SK-N-SH treated with all-trans-retinoic acid at 6 μM for 48 hours (cell line): ENCODE measurements at regions not wholly inside any gene's neighbourhood (a gene's known extent, or its start where the extent isn't known, plus 50 kb on each side); places are given as distances from the start of the nearest gene placed in this dataset.

Experiments used
- ARNTL ChIP-seq: fragments of 450-650 bp; formaldehyde crosslinking; IDR thresholded peaks from 2 replicates; pipeline ENCODE4 v1.5.0; 2020; ENCODE audit warnings: low read depth, mild to moderate bottlenecking, moderate library complexity, borderline replicate concordance
- GLIS3 ChIP-seq: fragments of 250-450 bp; sonication (Bioruptor Pico); IDR thresholded peaks from 2 replicates; pipeline ENCODE4 v1.5.0; 2020; ENCODE audit warnings: mild to moderate bottlenecking, moderate library complexity
- PPARA ChIP-seq: fragments of 250-450 bp; sonication (Bioruptor Pico); IDR thresholded peaks from 2 replicates; pipeline ENCODE4 v1.5.0; 2020; ENCODE audit warnings: mild to moderate bottlenecking, borderline replicate concordance
- RARB ChIP-seq: fragments of 250-450 bp; sonication (Bioruptor Pico); IDR thresholded peaks from 2 replicates; pipeline ENCODE4 v1.8.0; 2021; ENCODE audit warnings: mild to moderate bottlenecking, moderate library complexity
- SNAI2 ChIP-seq: fragments of 250-450 bp; sonication (Bioruptor Pico); IDR thresholded peaks from 2 replicates; pipeline ENCODE4 v1.5.0; 2020; ENCODE audit warnings: mild to moderate bottlenecking, moderate library complexity
- ZFP30 ChIP-seq: fragments of 450-650 bp; formaldehyde crosslinking; IDR thresholded peaks from 2 replicates; pipeline ENCODE4 v1.5.0; 2022; ENCODE audit warnings: mild to moderate bottlenecking, moderate library complexity
- TF ChIP-seq, protein P1 (sequence below): fragments of 250-450 bp; sonication (Bioruptor Pico); IDR thresholded peaks from 2 replicates; pipeline ENCODE4 v1.8.0; 2020; ENCODE audit warnings: mild to moderate bottlenecking, moderate library complexity, borderline replicate concordance
- TF ChIP-seq, protein P2 (sequence below): fragments of 250-450 bp; sonication (Bioruptor Pico); IDR thresholded peaks from 2 replicates; pipeline ENCODE4 v1.8.0; 2021; ENCODE audit warnings: low read depth, mild to moderate bottlenecking, moderate library complexity, borderline replicate concordance

DNA sequence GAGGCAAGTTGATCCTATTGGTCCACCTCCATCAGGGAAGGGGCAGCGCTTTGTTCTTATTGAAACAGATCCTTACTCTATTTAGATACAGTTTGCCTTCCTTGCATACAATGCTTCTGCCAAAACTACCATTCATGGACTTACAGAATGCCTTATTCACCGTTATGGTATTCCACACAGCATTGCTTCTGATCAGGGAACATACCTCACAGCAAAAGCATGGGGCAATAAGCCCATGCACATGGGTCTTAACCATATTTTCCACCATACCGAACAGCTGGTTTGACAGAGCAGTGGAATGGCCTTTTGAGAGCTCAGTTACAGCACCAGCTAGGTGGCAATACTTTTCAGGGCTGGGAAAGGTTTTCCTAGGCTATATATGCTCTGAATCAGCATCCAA, 544.8 kb upstream of the ADGRL4 start:
- TF ChIP-seq ZFP30 (CRISPR knock-in tag) (no peak), RARB (CRISPR knock-in tag) (no peak), ARNTL (CRISPR knock-in tag) (no peak), PPARA (CRISPR knock-in tag) (no peak), SNAI2 (CRISPR knock-in tag) (no peak), GLIS3 (CRISPR knock-in tag) (no peak)
- TF ChIP-seq, protein P1, sequence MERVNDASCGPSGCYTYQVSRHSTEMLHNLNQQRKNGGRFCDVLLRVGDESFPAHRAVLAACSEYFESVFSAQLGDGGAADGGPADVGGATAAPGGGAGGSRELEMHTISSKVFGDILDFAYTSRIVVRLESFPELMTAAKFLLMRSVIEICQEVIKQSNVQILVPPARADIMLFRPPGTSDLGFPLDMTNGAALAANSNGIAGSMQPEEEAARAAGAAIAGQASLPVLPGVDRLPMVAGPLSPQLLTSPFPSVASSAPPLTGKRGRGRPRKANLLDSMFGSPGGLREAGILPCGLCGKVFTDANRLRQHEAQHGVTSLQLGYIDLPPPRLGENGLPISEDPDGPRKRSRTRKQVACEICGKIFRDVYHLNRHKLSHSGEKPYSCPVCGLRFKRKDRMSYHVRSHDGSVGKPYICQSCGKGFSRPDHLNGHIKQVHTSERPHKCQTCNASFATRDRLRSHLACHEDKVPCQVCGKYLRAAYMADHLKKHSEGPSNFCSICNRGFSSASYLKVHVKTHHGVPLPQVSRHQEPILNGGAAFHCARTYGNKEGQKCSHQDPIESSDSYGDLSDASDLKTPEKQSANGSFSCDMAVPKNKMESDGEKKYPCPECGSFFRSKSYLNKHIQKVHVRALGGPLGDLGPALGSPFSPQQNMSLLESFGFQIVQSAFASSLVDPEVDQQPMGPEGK: no peak
- TF ChIP-seq, protein P2, sequence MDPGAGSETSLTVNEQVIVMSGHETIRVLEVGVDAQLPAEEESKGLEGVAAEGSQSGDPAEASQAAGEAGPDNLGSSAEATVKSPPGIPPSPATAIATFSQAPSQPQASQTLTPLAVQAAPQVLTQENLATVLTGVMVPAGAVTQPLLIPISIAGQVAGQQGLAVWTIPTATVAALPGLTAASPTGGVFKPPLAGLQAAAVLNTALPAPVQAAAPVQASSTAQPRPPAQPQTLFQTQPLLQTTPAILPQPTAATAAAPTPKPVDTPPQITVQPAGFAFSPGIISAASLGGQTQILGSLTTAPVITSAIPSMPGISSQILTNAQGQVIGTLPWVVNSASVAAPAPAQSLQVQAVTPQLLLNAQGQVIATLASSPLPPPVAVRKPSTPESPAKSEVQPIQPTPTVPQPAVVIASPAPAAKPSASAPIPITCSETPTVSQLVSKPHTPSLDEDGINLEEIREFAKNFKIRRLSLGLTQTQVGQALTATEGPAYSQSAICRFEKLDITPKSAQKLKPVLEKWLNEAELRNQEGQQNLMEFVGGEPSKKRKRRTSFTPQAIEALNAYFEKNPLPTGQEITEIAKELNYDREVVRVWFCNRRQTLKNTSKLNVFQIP (CRISPR knock-in tag): no peak
